ENCODE measurements at regions not wholly inside any gene's neighbourhood (a gene's known extent, or its start where the extent isn't known, plus 50 kb on each side); places are given as distances from the start of the nearest gene placed in this dataset.

GRCh38 chrX:80246271-80246670 lies 174.0 kb upstream of the TENT5D start:
- no peak for TF ChIP-seq POLR2A (IDR thresholded peaks at IDR 0.05)
- no peak for TF ChIP-seq CTCF (IDR thresholded peaks at IDR 0.05)
